Stimulated activated CD4-positive, alpha-beta T cell treated with anti-CD3 and anti-CD28 coated beads, TNF-alpha, amount 100 ng/mL, for 24 hours (primary cell): ENCODE measurements at regions not wholly inside any gene's neighbourhood (a gene's known extent, or its start where the extent isn't known, plus 50 kb on each side); places are given as distances from the start of the nearest gene placed in this dataset.

ENCODE experiments used
- DNase-seq, 3 experiments: peaks; one replicate each; pipeline ENCODE4 v3.0.0-alpha.2; 2020; ENCODE audit warnings: low read depth in 3 of 3

- no peak for DNase-seq
These were observed 51.7 kb upstream of the FZD8 start for GRCh38 chr10:35693800-35694199.
